Spleen (tissue), 7 donors: ENCODE measurements at regions not wholly inside any gene's neighbourhood (a gene's known extent, or its start where the extent isn't known, plus 50 kb on each side); places are given as distances from the start of the nearest gene placed in this dataset.

Source experiments
- CTCF ChIP-seq, 11 experiments: fragments of 200-600 bp in 7 of 11; fragments of 450-650 bp in 4 of 11; sonication (generic) in 4 of 11; IDR thresholded peaks in 8 of 11; conservative IDR thresholded peaks in 3 of 11; 1 replicate in 7 of 11; 2 replicates in 4 of 11; pipeline versions ENCODE4 v1.4.0 to v1.8.0; 2016 to 2021; ENCODE audit warnings: antibody characterized with exemption in 11 of 11, inconsistent platforms in 4 of 11, mild to moderate bottlenecking in 1 of 11
- POLR2A ChIP-seq, 3 donors: fragments of 450-650 bp; IDR thresholded peaks; one replicate each; pipeline ENCODE4 v1.5.1; 2017; ENCODE audit warnings: antibody characterized with exemption in 3 of 3, mild to moderate bottlenecking in 1 of 3
- POLR2AphosphoS5 ChIP-seq, 3 donors: sonication (generic); formaldehyde crosslinking; IDR thresholded peaks; one replicate each; pipeline ENCODE4 v1.5.1; 2017; ENCODE audit warnings: antibody characterized with exemption in 3 of 3
- donor health status: DM: no; HTN: no; CAD: no; lungs with moderate emphysema.
- donor health status: DM: no; HTN: no; CAD: no.
- donor health status: DM: no; HTN: no; CAD: no.

GRCh38 chr13:31588316-31588715 is 151.0 kb upstream of the RXFP2 start:
- TF ChIP-seq CTCF (IDR thresholded peaks at IDR 0.05 in 8 of 11, conservative IDR thresholded peaks at IDR 0.05 in 3 of 11), result no peak
- TF ChIP-seq POLR2AphosphoS5 (IDR thresholded peaks at IDR 0.05), result no peak
- no peak for TF ChIP-seq POLR2A (IDR thresholded peaks at IDR 0.05)
